HCT116 (cell line): ENCODE measurements at regions not wholly inside any gene's neighbourhood (a gene's known extent, or its start where the extent isn't known, plus 50 kb on each side); places are given as distances from the start of the nearest gene placed in this dataset.

Experiments used
- ATAC-seq: fragments of 200-7000 bp; cut with Tn5 transposase; 2 replicates; pipeline ENCODE4 v1.9.1; 2020; ENCODE audit warnings: mild to moderate bottlenecking, moderate library complexity
- BruUV-seq: library from RNA; stranded (reverse); fragments of 400-500 nt; replicated peaks from 2 replicates; lab custom pipeline; 2021; lab: Mats Ljungman, UMichigan
- CTCF ChIA-PET: fragments of 300-600 bp; sonication (Branson Sonifier 250); formaldehyde crosslinking; loops from one replicate; lab custom pipeline; 2021; ENCODE audit warnings: antibody characterized with exemption; lab: Charles Lee
- POLR2A ChIA-PET: fragments of 300-600, 350-600 bp; sonication (Branson Sonifier 250); formaldehyde crosslinking; loops from one replicate; lab custom pipeline; 2021; ENCODE audit warnings: antibody characterized with exemption; lab: Charles Lee
- RAD21 ChIA-PET, 2 experiments: fragments of 300-600 bp; sonication (Branson Sonifier 250); formaldehyde crosslinking; loops; one replicate each; lab custom pipeline; 2023; ENCODE audit warnings: low total read pairs in 2 of 2; ENCODE audit not compliant: uncharacterized antibody in 2 of 2, unreplicated experiment in 2 of 2, low non-redundant PET in 1 of 2; lab: Charles Lee
- DNase-seq: peaks from one replicate; pipeline ENCODE4 v3.0.0-alpha.2; 2010; ENCODE audit warnings: low read depth, low spot score
- H2AFZ ChIP-seq: fragments of 200-600 bp; shearing (Covaris generic), sonication (generic); 2 replicates; pipeline ENCODE4 v1.6.1; 2017; ENCODE audit warnings: low read depth, mixed run types, mixed read lengths, antibody characterized with exemption, low read length; ENCODE audit not compliant: poor library complexity, severe bottlenecking
- H3K27ac ChIP-seq: 2 replicates; pipeline ENCODE4 v1.5.1; 2012; ENCODE audit warnings: low read depth, low read length
- H3K27me3 ChIP-seq: fragments of 200-600 bp; sonication (generic); 2 replicates; pipeline ENCODE4 v1.6.1; 2016; ENCODE audit warnings: mixed run types, low read length, mixed read lengths; ENCODE audit not compliant: insufficient read depth
- H3K36me3 ChIP-seq, 2 experiments: fragments of 200-500 bp in 1 of 2; fragments of 200-600 bp in 1 of 2; sonication (Bioruptor generic) in 1 of 2; sonication (generic) in 1 of 2; 2 replicates each; pipeline versions ENCODE4 v1.5.1 to v1.6.1; 2014 to 2016; ENCODE audit warnings: low read length in 2 of 2, inconsistent platforms in 1 of 2, mixed read lengths in 1 of 2, mixed run types in 1 of 2; ENCODE audit not compliant: insufficient read depth in 2 of 2, control insufficient read depth in 1 of 2
- H3K4me1 ChIP-seq, 2 experiments: fragments of 200-600 bp in 1 of 2; sonication (generic) in 1 of 2; 2 replicates each; pipeline versions ENCODE4 v1.5.1 to v1.6.1; 2012 to 2017; ENCODE audit warnings: low read length in 2 of 2, inconsistent platforms in 1 of 2, mild to moderate bottlenecking in 1 of 2, mixed read lengths in 1 of 2, mixed run types in 1 of 2, moderate library complexity in 1 of 2; ENCODE audit not compliant: insufficient read depth in 2 of 2, control insufficient read depth in 1 of 2
- H3K4me2 ChIP-seq: fragments of 200-600 bp; sonication (generic); 2 replicates; pipeline ENCODE4 v1.6.1; 2017; ENCODE audit warnings: mixed run types, low read length, mixed read lengths
- H3K4me3 ChIP-seq, 2 experiments: fragments of 200-600 bp in 1 of 2; sonication (generic) in 1 of 2; replicated peaks in 1 of 2; 2 replicates each; pipeline ENCODE4 v1.5.1; 2011 to 2016; ENCODE audit warnings: low read length in 2 of 2, control low read depth in 1 of 2, low read depth in 1 of 2, mild to moderate bottlenecking in 1 of 2, mixed read lengths in 1 of 2, mixed run types in 1 of 2
- H3K79me2 ChIP-seq: fragments of 200-600 bp; sonication (generic); 2 replicates; pipeline ENCODE4 v1.6.1; 2017; ENCODE audit warnings: mild to moderate bottlenecking, mixed run types, low read length, moderate library complexity, mixed read lengths; ENCODE audit not compliant: insufficient read depth
- H3K9ac ChIP-seq: fragments of 200-600 bp; sonication (generic); 2 replicates; pipeline ENCODE4 v1.6.1; 2016; ENCODE audit warnings: low read length, mixed read lengths
- H3K9me2 ChIP-seq: fragments of 200-600 bp; sonication (generic), shearing (Covaris generic); 2 replicates; pipeline ENCODE4 v1.6.1; 2017; ENCODE audit warnings: mixed run types, mild to moderate bottlenecking, moderate library complexity; ENCODE audit not compliant: insufficient read depth
- H3K9me3 ChIP-seq, 2 experiments: fragments of 200-500 bp in 1 of 2; fragments of 200-600 bp in 1 of 2; sonication (Bioruptor generic) in 1 of 2; sonication (generic) in 1 of 2; 2 replicates each; pipeline ENCODE4 v1.6.1; 2014 to 2017; ENCODE audit warnings: low read length in 2 of 2, mixed read lengths in 2 of 2, inconsistent platforms in 1 of 2, low read depth in 1 of 2, mild to moderate bottlenecking in 1 of 2, mixed run types in 1 of 2, moderate library complexity in 1 of 2; ENCODE audit not compliant: control insufficient read depth in 1 of 2, insufficient read depth in 1 of 2
- H4K20me1 ChIP-seq: fragments of 200-600 bp; sonication (generic), shearing (Covaris generic); 2 replicates; pipeline ENCODE4 v1.6.1; 2017; ENCODE audit warnings: mixed run types, mild to moderate bottlenecking, moderate library complexity; ENCODE audit not compliant: insufficient read depth
- CBX3 ChIP-seq: IDR thresholded peaks from 2 replicates; pipeline ENCODE4 v1.6.1; 2012; ENCODE audit warnings: low read depth
- CEBPB ChIP-seq: IDR thresholded peaks from 2 replicates; pipeline ENCODE4 v1.6.1; 2012; ENCODE audit warnings: low read depth
- ELF1 ChIP-seq: IDR thresholded peaks from 2 replicates; pipeline ENCODE4 v1.6.1; 2012; ENCODE audit warnings: low read depth, borderline replicate concordance
- EZH2 ChIP-seq: fragments of 200-600 bp; sonication (generic); IDR thresholded peaks from 2 replicates; pipeline ENCODE4 v1.6.1; 2017; ENCODE audit warnings: antibody characterized with exemption, mixed run types
- EZH2phosphoT487 ChIP-seq: fragments of 200-600 bp; IDR thresholded peaks from 2 replicates; pipeline ENCODE4 v1.6.1; 2018; ENCODE audit warnings: antibody characterized with exemption, borderline replicate concordance
- FOSL1 ChIP-seq: IDR thresholded peaks from 2 replicates; pipeline ENCODE4 v1.6.1; 2012; ENCODE audit warnings: low read depth
- JUND ChIP-seq: IDR thresholded peaks from 2 replicates; pipeline ENCODE4 v1.6.1; 2012
- POLR2A ChIP-seq: IDR thresholded peaks from 2 replicates; pipeline ENCODE4 v1.7.0; 2011; ENCODE audit warnings: borderline replicate concordance; ENCODE audit not compliant: insufficient read depth, insufficient read length; ENCODE audit errors: extremely low read depth
- POLR2AphosphoS5 ChIP-seq: IDR thresholded peaks from 2 replicates; pipeline ENCODE4 v1.6.1; 2011; ENCODE audit warnings: mild to moderate bottlenecking, low read depth, low read length, moderate library complexity
- REST ChIP-seq: IDR thresholded peaks from 2 replicates; pipeline ENCODE4 v1.6.1; 2012; ENCODE audit warnings: low read depth
- SIN3A ChIP-seq: IDR thresholded peaks from 2 replicates; pipeline ENCODE4 v1.6.1; 2012; ENCODE audit warnings: low read depth
- SP1 ChIP-seq: IDR thresholded peaks from 2 replicates; pipeline ENCODE4 v1.6.1; 2012; ENCODE audit warnings: low read depth
- SRF ChIP-seq: IDR thresholded peaks from 2 replicates; pipeline ENCODE4 v1.6.1; 2012; ENCODE audit warnings: low read depth
- TCF7L2 ChIP-seq: IDR thresholded peaks from 2 replicates; pipeline ENCODE4 v1.7.0; 2011; ENCODE audit warnings: borderline replicate concordance, inconsistent platforms; ENCODE audit not compliant: insufficient read depth, insufficient read length; ENCODE audit errors: extremely low read depth
- YY1 ChIP-seq: IDR thresholded peaks from 2 replicates; pipeline ENCODE4 v1.6.1; 2011; ENCODE audit warnings: low read length, low read depth, moderate library complexity, mild to moderate bottlenecking; ENCODE audit not compliant: insufficient replicate concordance; ENCODE audit errors: extremely low read depth
- ZNF274 ChIP-seq: fragments of 200-500 bp; sonication (Bioruptor generic); IDR thresholded peaks from 2 replicates; pipeline ENCODE4 v1.6.1; 2014; ENCODE audit warnings: mild to moderate bottlenecking, low read depth, low read length, inconsistent platforms
- intact Hi-C: fragments of 100-400 bp; cut with micrococcal nuclease; formaldehyde crosslinking; loops from 2 replicates; pipeline ENCODE4 v1.10.0; 2022
- TF ChIP-seq, protein P1 (sequence below): IDR thresholded peaks from 2 replicates; pipeline ENCODE4 v1.6.1; 2012
- TF ChIP-seq, protein P2 (sequence below): IDR thresholded peaks from 2 replicates; pipeline ENCODE4 v1.6.1; 2011; ENCODE audit warnings: mild to moderate bottlenecking, low read length, moderate library complexity; ENCODE audit not compliant: insufficient replicate concordance; ENCODE audit errors: extremely low read depth

DNA sequence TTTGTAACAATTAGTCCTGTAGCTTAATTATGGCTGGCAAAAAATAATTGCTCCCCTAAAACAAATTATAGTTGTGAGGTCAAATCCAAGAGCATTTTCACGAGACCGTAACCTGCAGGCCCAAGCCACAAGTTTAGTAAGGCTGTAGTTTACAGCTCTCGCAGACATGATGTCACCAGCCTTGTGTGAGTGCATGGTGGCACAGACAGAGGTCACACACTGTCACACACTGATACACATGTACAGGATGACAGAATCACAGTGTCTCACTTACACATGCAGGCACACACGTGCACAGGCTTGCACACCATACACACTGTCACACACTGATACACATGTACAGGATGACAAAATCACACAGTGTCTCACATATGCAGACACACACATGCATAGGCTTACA, 518.8 kb downstream of the IRX1 start (continued):
- TF ChIP-seq REST (no peak), EZH2 (no peak), POLR2A (no peak), CBX3 (no peak), SIN3A (no peak), ZNF274 (no peak), ELF1 (no peak), YY1 (no peak), TCF7L2 (no peak), FOSL1 (no peak)

DNA sequence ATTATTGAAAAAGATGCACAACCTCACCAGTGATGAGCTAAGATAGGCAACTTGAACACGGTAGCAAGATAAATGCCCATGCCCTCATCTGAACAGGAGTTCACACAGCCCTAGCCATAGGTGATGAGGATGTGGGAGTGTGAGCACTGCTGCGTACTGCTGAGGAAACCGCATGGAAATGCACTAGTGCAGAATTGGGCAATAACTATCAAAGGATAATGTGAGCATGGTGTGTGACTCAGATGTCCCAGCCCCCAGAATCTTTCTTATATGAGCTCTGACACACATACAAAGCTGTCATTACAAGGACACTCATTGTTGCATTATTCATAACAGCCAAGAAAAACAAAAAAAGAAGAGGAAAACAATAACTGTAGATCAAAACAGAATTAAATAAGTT, 521.2 kb downstream of the IRX1 start:
- Histone ChIP-seq H3K4me1 (no peaks in the 10 kb centered on the region), H3K4me3 (no peak overlapping the region), H3K9ac (no peak overlapping the region), H3K9me3 (peaks cover 15 to 40% of the 10 kb centered on the region in 2 experiments; a peak in 2 of 4 replicates), H4K20me1 (no peaks in the 10 kb centered on the region), H3K9me2 (no peaks in the 10 kb centered on the region), H3K27ac (no peak overlapping the region), H3K27me3 (no peaks in the 10 kb centered on the region), H3K79me2 (no peaks in the 10 kb centered on the region), H2AFZ (no peak overlapping the region), H3K4me2 (no peak overlapping the region), H3K36me3 (no peaks in the 10 kb centered on the region)
- DNase-seq (no peak), ATAC-seq (no peak)
- TF ChIP-seq CBX3, result no peak
- TF ChIP-seq JUND, result no peak
- TF ChIP-seq, protein P1, sequence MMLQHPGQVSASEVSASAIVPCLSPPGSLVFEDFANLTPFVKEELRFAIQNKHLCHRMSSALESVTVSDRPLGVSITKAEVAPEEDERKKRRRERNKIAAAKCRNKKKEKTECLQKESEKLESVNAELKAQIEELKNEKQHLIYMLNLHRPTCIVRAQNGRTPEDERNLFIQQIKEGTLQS, result no peak
- no peak for TF ChIP-seq ZNF274
- TF ChIP-seq POLR2AphosphoS5, result no peak
- TF ChIP-seq, protein P2, sequence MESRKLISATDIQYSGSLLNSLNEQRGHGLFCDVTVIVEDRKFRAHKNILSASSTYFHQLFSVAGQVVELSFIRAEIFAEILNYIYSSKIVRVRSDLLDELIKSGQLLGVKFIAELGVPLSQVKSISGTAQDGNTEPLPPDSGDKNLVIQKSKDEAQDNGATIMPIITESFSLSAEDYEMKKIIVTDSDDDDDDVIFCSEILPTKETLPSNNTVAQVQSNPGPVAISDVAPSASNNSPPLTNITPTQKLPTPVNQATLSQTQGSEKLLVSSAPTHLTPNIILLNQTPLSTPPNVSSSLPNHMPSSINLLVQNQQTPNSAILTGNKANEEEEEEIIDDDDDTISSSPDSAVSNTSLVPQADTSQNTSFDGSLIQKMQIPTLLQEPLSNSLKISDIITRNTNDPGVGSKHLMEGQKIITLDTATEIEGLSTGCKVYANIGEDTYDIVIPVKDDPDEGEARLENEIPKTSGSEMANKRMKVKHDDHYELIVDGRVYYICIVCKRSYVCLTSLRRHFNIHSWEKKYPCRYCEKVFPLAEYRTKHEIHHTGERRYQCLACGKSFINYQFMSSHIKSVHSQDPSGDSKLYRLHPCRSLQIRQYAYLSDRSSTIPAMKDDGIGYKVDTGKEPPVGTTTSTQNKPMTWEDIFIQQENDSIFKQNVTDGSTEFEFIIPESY, result no peak
- TF ChIP-seq EZH2, result no peak
- TF ChIP-seq SIN3A, result no peak
- no peak for TF ChIP-seq SRF
- TF ChIP-seq YY1, result no peak
- TF ChIP-seq EZH2phosphoT487, result no peak
- no peak for TF ChIP-seq POLR2A
- no peak for TF ChIP-seq CEBPB
- TF ChIP-seq ELF1, result no peak
- no peak for TF ChIP-seq SP1
- ChIA-PET CTCF (no interaction called here), RAD21 (no interaction called here), POLR2A (no interaction called here)
- intact Hi-C loops, result no loop called here
- no TSS peak for BruUV-seq
